ENCODE measurements at regions not wholly inside any gene's neighbourhood (a gene's known extent, or its start where the extent isn't known, plus 50 kb on each side); places are given as distances from the start of the nearest gene placed in this dataset.

- no peak for TF ChIP-seq CTCF (IDR thresholded peaks at IDR 0.05 in 4 of 5, conservative IDR thresholded peaks at IDR 0.05 in 1 of 5)
- no peak for TF ChIP-seq POLR2A (IDR thresholded peaks at IDR 0.05)
Measured at GRCh38 chr11:130600616-130601015, 152.2 kb downstream of the ADAMTS15 start.

All from gastrocnemius medialis (tissue), 4 donors.